Neural progenitor cell (in vitro differentiated cells): ENCODE measurements at regions not wholly inside any gene's neighbourhood (a gene's known extent, or its start where the extent isn't known, plus 50 kb on each side); places are given as distances from the start of the nearest gene placed in this dataset.

Experiments
- EZH2phosphoT487 ChIP-seq: fragments of 200-600 bp; sonication (generic); IDR thresholded peaks from 2 replicates; pipeline ENCODE4 v1.6.1; 2017; ENCODE audit warnings: antibody characterized with exemption
- TF ChIP-seq, protein P1 (sequence below): fragments of 200-600 bp; sonication (generic); IDR thresholded peaks from 2 replicates; pipeline ENCODE4 v1.5.1; 2017; ENCODE audit warnings: antibody characterized with exemption, mild to moderate bottlenecking

DNA sequence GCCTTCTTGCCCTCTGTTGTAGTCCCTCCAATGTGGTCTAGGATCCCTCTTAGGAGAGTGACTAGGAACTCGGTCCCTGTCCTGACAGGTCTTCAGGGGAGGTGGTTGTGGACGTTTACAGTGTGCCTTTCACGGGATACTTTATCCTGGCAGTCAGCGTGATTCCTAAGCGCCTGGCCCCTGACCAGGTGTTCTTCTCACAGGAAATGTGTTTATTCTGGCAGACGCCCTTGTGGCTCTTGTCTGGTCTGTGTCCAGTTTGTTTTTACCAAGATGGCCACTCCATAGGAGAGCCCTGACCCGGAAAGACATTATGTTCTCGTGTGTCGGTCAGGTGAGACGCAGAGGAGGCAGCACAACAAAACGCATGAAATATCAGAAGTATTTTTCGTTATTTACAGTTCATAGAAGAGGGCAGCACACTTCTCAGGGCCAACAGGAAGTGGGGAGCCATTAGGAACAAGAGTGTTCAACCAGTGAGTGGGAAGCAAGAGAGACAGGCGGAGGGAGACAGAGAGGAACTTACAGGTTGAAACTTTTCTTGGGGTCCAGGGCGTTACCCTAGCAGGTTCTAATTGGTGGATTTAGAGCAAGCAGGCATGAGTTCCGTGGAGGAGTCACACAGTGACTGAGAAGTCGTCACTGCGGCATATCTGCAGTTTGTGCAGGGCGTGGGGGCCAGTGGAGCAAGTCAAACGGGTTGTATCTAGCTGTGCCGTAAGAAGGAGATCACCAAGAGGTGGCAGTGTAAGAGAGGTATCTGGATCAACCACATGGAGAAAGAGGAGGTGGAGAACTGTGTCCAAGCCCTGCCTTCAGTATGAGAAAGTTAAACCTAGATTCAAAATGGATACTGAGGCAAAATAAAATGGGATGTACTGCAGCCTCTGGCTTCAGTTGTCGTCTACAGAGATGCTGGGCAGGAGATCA, 412.9 kb downstream of the ZSWIM6 start:
- TF ChIP-seq, protein P1, sequence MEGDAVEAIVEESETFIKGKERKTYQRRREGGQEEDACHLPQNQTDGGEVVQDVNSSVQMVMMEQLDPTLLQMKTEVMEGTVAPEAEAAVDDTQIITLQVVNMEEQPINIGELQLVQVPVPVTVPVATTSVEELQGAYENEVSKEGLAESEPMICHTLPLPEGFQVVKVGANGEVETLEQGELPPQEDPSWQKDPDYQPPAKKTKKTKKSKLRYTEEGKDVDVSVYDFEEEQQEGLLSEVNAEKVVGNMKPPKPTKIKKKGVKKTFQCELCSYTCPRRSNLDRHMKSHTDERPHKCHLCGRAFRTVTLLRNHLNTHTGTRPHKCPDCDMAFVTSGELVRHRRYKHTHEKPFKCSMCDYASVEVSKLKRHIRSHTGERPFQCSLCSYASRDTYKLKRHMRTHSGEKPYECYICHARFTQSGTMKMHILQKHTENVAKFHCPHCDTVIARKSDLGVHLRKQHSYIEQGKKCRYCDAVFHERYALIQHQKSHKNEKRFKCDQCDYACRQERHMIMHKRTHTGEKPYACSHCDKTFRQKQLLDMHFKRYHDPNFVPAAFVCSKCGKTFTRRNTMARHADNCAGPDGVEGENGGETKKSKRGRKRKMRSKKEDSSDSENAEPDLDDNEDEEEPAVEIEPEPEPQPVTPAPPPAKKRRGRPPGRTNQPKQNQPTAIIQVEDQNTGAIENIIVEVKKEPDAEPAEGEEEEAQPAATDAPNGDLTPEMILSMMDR: peak; percentile 18
- no peak for TF ChIP-seq EZH2phosphoT487
